Non-pigmented ciliary epithelial cell (primary cell): ENCODE measurements at regions not wholly inside any gene's neighbourhood (a gene's known extent, or its start where the extent isn't known, plus 50 kb on each side); places are given as distances from the start of the nearest gene placed in this dataset.
"Not testable (repeated sequence)": the region's sequence is repeated elsewhere in the genome, so short reads cannot be mapped to it uniquely, and the experiment has no call there.

ENCODE experiments used
- DNase-seq: peaks from one replicate; pipeline ENCODE4 v3.0.0-alpha.2; 2010; ENCODE audit warnings: low read depth

DNA sequence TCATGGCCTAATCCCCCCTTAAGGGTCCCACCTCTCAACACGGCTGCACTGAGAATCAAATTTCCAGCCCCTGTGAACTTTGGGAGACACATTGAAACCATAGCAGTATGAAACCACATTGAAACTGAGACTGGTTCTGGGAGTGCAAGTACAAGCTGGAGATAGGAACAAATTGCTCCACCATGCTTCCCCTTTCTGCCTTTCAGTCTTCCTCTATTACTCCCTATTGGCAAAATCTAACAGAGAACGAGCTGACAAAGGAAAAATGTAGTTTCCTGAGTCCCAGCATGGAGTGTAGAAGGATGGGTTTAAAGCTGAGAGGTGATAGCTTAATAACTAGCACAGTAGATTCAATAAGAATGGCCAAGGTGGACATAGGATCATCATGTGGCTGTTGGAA lies 161.7 kb upstream of the RPL34 start:
- no peak for DNase-seq

DNA sequence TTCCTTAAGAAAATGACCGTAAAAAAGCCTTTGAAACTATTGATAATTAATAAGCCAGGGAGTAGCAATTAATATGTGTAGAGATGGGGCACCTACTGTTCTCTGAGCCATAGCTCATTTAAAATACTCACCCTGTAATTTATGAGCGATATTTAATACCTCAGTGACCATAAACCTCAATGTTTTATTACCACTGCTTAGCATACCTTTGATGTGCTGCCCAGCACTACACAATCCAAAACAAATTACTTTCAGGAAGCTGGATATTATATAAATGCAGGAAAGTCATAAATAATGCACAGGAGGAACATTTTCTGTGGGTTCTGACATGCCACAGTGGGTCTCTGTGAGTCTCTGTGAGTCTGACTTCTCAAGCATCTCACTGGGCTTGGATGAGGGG lies 166.1 kb upstream of the RPL34 start:
- DNase-seq, result no peak

DNA sequence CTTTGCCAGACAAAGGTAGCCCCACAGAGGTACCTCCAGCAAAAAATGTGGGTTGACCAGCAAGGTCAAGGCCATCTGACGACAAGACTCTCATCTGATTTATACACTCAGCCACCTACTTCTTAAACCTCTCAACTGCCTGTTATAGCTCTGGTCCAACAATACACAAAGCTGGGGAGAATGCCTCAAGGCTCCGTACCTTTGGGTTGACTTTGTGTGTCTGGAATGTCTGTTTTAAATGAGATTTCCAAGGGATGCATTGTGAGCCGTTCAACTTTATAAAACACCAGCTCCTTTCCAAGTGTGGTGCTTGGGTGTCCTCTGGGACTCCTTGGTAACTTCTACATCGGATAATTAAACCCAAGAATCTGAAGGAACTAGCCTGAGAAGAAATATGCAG lies 167.0 kb upstream of the RPL34 start:
- DNase-seq, result no peak

DNA sequence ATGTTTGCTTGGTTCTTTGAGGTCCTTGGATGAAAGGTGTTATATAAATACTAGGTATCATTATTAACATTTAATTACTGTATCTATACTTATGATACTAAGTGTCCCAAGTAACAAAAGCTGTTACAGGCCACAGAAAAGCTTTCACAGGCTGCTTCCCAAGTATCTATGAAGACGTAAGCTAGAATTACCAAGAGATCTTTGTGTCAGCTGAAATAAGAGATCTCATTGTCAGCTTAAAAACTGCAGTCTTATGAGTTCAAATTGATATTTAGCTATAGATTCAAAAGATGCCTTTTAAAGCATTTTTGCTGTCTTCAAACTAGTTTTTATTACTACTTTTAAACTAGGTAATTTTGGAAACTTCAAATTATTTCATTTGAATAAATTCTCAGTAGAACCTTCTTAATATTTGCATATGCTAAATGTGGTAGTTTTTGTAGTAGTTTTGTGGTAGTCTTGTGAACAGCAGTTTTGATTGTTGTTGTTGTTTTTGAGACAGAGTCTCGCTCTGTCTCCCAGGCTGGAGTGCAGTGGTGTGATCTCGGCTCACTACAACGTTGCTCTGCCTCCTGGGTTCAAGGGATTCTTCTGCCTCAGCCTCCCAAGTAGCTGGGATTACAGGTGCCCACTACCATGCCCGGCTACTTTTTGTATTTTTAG lies 170.0 kb upstream of the RPL34 start:
- DNase-seq, result no peak

DNA sequence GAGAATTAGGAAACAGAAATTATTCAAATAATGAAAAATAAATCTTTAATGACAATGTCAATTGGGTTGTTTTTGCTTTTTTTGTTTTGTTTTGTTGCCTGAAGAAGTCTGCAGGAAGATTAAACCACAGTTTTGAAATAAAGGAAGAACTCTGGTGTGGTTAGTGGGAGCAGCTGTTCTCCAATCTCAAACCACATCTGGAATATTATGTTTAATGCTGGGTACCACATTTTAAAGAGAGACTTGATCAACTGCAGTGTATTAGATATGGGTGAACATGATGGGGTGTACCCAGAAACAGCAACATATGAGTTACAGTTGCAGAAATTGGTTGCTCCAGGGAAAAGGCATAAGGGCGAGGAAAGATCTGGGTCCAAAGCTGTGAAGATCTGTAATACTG lies 171.2 kb upstream of the RPL34 start:
- no peak for DNase-seq

DNA sequence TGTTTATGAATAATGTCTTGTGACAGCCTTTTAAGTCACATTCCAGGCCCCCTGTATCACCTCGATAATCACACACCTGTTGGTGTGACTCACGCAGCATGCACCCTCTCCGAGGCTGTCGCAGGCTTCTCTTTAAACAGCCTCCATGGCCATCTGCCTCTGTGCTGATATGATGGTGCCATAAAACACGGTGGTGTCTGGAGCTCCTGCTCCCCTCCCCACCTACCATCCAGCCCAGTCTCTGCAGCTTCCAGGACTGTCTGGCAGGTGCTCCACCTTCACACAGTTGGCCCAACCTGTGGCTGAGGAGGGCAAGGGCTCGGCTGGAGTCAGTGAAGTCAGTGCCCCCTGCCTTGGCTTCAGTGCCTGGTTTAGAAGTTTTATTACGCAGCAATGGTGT lies 173.8 kb upstream of the RPL34 start:
- DNase-seq, result no peak

DNA sequence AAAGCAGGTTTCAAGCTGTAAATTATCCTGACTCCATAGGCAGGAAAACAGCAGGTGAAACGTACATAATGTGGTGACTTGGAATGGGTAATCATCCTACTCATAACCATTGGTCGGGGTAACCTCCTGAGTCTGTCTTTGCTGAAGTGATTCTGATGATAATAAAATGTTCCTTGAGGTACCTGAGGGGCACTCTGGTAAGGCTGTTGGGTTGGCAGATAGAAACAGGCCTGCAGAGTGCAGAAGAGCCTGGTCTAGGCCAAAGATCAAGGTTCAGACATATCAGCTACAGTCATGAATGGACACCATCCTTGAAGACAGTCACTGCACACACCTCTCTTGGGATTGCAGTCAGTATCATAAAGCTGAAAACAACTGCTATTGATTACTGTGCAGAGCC lies 174.7 kb upstream of the RPL34 start:
- no peak for DNase-seq

DNA sequence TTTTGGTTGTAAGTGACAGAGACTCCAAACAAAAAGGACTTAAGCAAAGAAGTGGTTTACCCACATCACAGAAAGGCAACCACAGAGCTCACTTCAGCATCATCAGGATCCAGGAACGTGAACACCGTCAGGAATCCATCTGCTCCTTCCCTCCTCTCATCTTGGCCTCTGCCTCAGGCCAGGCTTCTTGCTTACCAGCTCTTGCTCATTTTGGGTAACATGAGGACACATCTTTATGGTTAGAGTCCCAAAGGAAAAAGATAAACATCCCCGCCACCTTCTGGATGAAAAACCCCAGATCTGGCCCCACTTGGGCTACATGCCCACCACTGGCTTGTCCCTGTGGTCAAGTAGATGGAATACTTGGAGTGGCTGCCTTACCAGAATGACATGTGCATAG lies 176.8 kb upstream of the RPL34 start:
- no peak for DNase-seq

DNA sequence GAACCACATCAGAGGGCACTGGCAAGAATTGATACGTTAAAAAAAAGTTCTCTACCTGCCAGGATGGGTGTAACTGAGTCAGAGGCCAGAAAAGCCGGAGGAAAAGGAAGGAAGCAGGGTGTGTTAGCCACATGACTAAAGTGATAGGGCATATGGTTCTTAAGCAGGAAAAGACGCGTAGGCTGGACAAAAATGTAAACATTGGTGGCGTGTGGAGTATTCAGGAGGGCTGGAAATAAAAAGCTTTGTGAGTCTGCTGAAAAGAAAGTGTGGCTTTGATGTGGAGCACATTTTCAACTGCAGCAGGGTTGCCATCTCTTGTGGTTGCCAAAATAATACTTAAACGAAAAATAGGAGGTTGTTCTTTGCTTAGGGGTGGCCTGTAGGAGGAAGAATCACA lies 186.5 kb upstream of the RPL34 start:
- DNase-seq, result peak; percentile 66

DNA sequence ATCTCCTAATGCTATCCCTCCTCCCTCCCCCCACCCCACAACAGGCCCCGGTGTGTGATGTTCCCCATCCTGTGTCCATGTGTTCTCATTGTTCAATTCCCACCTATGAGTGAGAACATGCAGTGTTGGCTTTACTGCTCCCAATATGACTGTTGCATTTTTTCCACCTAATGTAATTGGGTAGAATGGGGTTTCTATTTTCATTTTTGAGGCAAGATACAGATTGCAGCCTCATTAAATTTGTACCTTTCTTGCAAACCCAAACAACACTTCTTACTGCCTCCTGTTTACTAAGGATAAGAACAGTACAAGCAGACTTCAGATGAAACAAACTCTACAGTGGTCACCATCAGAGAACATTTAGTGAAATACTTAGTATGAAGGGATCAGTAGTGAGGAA lies 187.0 kb upstream of the RPL34 start:
- not testable (repeated sequence) for DNase-seq

DNA sequence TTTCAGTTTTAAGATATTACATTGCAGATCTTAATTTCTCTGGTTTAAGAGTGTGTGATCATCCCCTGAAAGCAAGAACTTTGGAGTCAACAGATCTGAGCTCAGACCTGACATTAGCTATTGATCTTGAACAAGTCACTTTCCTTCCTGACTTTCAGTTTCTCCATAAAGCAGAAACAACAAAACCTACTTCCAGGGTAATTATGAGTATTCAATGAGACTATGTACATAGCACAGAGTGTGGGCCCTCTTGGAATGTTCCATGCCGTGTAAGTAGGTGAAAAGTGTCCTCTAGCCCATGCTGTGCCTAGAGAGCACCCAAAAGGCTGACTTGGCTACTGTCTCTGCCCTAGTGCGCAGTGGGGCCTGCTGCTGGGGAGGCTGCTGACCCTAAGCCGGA lies 188.0 kb upstream of the RPL34 start:
- DNase-seq, result no peak

DNA sequence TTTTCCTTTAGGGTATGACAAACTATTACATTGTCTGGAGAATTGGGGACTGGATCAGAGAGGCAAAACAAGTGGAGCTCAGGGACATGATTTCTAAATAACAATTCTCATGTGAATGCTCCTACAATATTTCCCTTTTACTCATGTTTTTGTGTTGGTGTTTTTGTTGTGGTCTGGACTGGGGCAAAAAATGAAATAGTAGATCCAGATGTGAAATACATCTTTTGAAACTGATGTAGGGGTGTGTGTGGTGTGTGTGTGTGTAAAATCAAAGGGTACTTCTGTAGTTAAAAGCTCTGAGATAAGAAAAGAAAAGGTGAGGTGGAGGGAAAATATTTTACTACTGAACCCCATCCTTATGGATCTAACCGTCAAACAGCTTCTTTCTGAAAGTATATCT lies 188.4 kb upstream of the RPL34 start:
- no peak for DNase-seq

DNA sequence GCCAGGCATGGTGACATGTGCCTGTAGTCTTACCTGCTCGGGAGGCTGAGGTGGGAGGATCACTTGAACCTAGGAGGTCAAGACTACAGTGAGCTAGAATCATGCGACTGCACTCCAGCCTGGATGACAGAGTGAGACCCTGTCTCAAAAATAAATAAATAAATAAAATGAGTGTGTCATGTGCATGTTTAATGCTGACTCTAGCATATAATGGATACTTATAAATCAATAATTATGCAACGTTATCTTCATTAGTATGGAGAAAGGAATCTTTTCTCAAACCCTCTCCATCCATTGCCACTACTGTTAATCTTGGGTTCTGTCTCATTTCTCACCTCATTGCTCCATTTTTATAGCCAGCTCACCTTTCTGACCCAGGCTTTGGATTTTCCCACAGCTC lies 189.5 kb upstream of the RPL34 start:
- DNase-seq, result no peak

DNA sequence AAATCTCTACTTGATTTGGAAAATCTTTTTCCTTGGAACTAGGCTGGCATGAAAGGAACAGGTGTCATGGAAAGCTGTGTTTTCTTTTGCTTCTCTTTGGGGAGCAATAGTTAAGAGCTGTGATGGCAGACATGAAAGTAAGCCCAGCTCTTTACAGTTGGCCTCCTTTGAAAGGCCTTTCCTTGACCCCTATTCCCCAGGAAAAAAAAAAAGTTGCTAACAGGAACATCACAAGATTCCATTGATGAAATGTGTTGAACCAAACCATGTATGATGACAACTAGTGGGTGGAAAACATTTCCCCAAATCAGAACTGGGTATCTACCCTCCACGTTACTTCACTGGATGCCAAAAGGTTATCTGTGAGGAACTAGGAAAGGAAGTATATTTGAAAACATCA lies 190.7 kb upstream of the RPL34 start:
- DNase-seq, result no peak

DNA sequence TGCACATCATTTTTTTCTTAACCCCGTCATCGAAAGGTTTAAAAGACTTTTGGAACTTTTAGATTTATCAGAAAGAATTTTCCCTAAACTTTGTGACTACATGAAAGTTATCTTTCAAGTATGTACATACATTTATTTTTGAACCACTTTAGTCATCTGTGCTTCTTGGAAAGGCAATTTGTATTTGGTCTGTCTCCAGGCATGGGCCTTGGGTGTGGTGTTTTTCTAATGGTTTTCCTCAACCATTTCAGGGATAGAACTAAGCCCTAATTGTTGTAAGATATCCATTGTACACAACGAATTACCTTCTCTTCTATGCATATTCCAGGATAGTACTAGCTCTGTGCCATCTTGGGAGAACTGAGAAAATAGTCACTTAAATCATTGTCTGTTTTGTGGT lies 191.5 kb upstream of the RPL34 start:
- DNase-seq, result no peak

DNA sequence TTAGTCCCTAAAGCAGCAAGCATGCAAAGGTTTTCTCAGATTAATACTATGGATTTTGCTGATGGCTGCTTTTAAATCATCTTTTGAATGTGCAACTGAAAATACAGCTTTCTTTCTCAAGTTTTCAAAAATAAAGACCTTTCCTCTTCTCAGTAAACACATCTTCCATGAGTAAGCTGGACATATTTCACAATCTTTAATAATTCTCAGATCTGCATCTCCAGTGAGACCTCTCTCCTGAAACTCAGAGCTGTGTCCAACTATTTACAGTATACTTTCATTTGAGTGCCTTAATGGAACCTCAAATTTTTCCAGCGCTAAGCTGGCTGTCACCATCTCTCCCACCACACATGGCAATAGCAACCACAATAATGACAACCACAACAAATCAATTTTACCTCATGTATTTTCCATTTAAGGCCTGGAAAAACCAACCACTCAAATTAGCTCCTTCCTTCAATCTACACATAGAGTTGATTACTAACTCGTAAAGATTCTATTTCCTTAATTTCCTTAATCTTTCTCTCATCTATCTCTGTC lies 192.4 kb upstream of the RPL34 start:
- no peak for DNase-seq

DNA sequence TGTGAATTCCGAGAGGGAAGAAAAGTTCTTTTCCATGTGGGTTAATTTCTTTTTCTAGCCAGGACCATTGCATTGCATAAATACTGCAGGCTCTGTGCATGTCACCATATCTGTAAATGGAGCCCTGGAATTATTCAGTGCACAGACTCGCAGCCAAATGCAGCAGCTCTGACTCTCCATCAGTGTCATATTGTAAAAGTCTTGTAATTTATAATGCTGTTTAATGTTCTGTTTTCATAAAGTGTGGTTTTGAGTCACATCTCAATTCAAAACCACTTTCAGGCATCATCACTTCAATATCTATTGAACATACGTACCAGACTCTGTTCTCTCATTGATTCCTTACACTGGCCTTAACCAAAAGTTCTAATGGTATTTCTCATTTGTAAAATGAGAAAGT lies 193.9 kb upstream of the RPL34 start:
- no peak for DNase-seq

DNA sequence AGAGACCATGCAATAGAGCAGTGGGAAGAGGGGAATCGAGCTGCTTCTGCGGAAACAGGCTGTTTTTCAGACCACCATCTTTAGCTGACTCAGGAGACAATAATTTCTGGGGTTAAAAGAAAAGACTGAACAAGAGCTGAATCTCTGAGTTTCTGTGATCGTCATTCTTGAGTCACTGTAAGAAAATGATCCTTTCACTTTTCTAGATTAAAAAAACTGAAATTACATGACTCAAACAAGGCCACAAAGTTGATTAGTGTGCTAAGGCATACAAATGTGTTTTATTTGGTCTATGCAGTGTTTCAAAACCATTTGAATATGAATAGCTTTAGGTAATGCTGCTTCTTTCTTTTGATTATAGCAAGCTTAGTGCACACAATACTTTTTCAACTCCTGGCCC lies 194.4 kb upstream of the RPL34 start:
- peak; percentile 83 for DNase-seq

DNA sequence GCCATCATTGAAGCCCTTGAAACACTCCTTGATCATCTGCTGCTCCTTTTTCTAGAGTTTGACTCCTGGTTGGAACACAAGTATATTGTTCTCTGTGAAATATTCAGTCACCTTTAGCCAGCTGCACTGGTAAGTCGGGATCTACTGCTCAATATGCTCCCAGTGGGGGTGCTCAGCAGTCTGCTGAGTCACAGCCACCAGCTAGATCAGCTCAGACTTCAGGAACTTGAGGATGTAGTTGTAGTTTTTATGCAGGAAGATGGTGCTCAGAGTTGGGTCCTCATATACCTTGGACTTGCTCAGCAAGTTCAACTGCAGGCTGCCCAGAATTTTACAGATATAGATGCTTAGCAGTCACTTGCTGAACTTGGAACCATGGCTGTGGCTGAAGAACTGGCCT lies 202.5 kb upstream of the RPL34 start:
- DNase-seq, result peak; percentile 44

DNA sequence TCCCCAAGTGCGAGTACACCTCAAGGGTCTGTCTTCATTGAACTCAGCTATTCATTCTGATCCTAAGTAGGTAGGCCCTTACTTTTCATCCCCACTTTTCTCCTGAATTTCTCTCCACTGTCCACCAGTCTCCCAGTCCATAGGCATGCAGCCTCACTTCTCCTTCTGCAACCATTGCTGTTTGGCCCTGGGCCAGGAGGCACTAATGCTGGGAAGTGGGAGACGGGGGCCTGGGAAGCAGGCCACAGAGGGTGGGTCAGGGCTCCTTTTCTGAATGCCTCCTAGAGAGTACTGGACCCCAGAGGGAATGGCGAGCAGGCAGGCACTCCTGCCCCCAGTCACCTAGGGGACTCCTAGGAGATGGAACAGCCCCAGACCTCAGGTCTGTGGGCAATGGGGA lies 203.5 kb upstream of the RPL34 start:
- no peak for DNase-seq

DNA sequence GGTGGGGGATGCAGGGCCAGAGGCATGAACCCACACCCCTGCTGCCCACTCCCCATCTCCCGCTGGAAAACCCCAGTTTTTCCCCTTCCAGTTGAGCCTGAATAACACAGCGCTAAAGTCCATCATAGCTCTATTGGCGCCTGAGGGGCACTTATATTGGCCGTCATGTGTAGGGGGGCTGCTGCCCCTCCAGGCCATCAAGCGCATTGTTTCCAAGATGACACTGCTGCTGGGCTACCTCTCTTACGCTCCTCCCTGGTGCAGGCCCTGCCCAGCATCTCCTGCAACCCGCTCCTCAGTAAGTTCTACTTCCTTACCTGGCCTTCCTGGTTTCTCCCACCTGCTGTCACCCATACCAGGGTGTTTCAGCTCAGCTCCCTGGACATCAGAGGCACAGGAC lies 205.0 kb upstream of the RPL34 start:
- DNase-seq, result no peak

DNA sequence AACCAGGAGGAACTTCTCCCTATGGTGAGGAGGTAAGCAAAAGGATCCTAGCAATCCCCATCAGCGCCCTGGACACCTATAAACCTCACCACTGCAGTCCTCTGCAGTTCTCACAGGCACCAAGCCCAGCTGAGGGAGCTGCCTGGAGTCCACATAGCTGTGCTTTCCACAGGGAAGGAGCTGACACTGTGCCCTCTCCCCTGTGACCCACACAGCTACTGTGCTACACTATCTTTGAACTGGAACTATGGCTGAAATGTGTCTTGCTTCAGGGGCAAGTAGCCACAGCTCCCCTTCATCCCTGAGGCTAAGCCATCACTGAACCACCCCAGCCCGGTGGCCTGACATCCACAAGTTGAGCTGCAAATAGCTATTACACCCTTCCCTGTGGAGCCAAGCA lies 208.5 kb upstream of the RPL34 start:
- no peak for DNase-seq

DNA sequence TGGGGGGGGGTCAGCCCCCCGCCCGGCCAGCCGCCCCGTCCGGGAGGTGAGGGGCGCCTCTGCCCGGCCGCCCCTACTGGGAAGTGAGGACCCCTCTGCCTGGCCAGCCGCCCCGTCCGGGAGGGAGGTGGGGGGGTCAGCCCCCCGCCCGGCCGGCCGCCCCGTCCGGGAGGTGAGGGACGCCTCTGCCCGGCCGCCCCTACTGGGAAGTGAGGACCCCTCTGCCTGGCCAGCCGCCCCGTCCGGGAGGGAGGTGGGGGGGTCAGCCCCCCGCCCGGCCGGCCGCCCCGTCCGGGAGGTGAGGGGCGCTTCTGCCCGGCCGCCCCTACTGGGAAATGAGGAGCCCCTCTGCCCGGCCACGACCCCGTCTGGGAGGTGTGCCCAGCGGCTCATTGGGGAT lies 210.7 kb upstream of the RPL34 start:
- DNase-seq, result not testable (repeated sequence)

DNA sequence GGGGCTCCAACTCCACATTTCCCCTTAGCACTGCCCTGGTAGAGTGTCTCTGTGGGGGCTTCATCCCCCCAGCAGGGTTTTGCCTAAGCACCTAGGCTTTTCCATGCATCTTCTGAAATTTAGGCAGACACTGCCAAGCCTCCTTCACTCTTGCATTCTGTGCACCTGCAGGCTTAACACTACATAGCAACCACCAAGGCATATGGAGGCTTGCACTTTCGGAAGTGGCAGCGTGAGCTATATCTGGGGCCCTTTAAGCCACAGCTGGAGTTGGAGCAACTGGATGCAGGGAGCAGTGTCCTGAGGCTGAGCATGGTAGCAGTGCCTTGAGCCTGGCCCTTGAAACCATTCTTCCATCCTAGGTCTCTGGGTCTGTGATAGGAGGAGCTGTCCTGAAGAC lies 214.8 kb upstream of the RPL34 start:
- no peak for DNase-seq

DNA sequence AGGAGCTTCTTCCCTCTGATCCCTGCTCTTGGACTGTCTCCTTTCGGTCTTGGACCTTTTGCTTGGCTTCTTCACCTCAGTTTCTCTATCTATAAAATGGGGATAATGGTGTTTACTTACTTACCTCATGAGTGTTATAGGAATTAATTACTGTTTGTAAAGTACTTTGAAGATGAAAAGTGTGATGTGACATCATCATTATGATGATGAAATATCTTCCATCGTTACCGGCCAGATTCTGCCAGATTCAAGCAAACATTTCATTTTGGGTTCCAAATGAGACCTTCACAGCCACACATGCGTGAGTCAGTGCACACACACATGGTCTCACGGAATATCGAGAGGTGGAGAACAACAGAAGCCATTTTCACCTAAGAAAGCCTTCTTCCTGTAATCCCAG lies 220.1 kb upstream of the RPL34 start:
- DNase-seq, result no peak
